ENCODE measurements at regions not wholly inside any gene's neighbourhood (a gene's known extent, or its start where the extent isn't known, plus 50 kb on each side); places are given as distances from the start of the nearest gene placed in this dataset.
"Not testable (repeated sequence)": the region's sequence is repeated elsewhere in the genome, so short reads cannot be mapped to it uniquely, and the experiment has no call there.

DNA sequence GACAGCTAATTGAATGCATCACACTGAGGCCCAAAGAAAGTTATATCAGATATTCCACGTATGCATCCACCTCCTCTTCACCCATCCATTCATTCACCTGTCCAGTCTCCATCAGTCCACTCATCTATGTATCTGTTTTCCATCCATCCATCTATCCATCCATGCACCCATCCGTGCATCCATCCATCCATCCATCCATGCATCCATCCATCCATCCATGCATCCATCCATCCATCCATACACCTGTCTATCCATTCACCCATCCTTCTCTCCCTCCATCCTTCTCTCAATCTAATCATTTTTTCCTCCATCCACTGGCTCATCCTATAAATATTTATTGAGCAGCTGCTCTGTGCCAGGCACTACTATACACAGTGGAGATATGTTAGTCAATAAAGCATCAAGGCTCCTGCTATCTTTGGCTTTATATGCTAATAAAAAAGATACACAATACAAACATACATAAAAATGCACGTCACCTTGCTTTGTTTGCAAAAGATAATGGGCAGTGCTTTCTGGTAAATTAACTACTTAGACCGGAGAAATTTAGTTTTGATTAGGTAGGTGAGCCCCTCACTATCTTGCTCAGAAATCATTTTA, 442.0 kb upstream of the KLF6 start:
- H3K27me3 ChIP-seq (ENCODE audit: insufficient read depth, low read length) = no peaks in the 10 kb centered on the region
- H3K4me3 ChIP-seq (ENCODE audit: low read length) = no peak overlapping the region
- H3K9me3 ChIP-seq (ENCODE audit: low read depth, low read length) = no peaks in the 10 kb centered on the region
- H3K4me1 ChIP-seq (ENCODE audit: insufficient read depth, low read length) = no peaks in the 10 kb centered on the region

DNA sequence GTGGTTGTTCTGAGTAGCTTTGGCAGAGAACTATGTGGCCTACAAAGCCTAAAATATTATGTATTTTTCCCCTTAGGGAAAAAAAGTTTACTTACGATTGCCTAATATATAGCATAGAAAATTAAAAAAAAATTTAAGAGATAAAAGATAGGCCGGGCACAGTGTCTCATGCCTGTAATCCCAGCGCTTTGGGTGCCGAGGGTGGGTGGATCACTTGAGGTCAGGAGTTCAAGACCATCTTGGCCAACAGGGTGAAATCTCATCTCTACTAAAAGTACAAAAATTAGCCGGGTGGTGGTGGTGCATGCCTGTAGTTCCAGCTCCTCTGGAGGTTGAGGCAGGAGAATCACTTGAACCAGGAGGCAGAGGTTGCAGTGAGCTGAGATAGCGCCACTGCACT, 439.2 kb upstream of the KLF6 start:
- H3K4me3 ChIP-seq (ENCODE audit: low read length) = no peak overlapping the region
- no peaks in the 10 kb centered on the region for H3K27me3 ChIP-seq (ENCODE audit: insufficient read depth, low read length)
- no peaks in the 10 kb centered on the region for H3K4me1 ChIP-seq (ENCODE audit: insufficient read depth, low read length)
- H3K9me3 ChIP-seq (ENCODE audit: low read depth, low read length) = no peaks in the 10 kb centered on the region

DNA sequence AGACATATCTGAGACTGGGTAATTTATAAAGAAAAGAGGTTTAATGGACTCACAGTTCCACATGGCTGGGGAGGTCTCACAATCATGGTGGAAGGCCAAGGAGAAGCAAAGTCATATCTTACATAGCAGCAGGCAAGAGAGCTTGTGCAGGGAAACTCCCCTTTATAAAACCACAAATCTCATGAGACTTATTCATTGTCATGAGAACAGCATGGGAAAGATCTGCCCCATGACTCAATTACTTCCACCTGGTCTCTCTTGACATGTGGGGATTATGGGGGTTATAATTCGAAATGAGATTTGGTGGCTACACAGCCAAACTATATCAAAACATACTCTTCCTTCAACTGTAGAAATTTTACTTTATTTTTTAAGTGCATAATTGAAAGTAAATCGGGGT, 436.3 kb upstream of the KLF6 start:
- not testable (repeated sequence) for H3K27me3 ChIP-seq (ENCODE audit: insufficient read depth, low read length); H3K9me3 ChIP-seq (ENCODE audit: low read depth, low read length); H3K4me3 ChIP-seq (ENCODE audit: low read length); H3K4me1 ChIP-seq (ENCODE audit: insufficient read depth, low read length)

GRCh38 chr10:4219901-4220300, 434.9 kb upstream of the KLF6 start:
- Histone ChIP-seq H3K4me3 (ENCODE audit: low read length) (no peak overlapping the region), H3K4me1 (ENCODE audit: insufficient read depth, low read length) (no peaks in the 10 kb centered on the region), H3K27me3 (ENCODE audit: insufficient read depth, low read length) (no peaks in the 10 kb centered on the region), H3K9me3 (ENCODE audit: low read depth, low read length) (no peaks in the 10 kb centered on the region)

GRCh38 chr10:4217653-4218052, 432.6 kb upstream of the KLF6 start:
- Histone ChIP-seq H3K4me1 (ENCODE audit: insufficient read depth, low read length) (no peaks in the 10 kb centered on the region), H3K27me3 (ENCODE audit: insufficient read depth, low read length) (no peaks in the 10 kb centered on the region), H3K4me3 (ENCODE audit: low read length) (no peak overlapping the region), H3K9me3 (ENCODE audit: low read depth, low read length) (no peaks in the 10 kb centered on the region)

DNA sequence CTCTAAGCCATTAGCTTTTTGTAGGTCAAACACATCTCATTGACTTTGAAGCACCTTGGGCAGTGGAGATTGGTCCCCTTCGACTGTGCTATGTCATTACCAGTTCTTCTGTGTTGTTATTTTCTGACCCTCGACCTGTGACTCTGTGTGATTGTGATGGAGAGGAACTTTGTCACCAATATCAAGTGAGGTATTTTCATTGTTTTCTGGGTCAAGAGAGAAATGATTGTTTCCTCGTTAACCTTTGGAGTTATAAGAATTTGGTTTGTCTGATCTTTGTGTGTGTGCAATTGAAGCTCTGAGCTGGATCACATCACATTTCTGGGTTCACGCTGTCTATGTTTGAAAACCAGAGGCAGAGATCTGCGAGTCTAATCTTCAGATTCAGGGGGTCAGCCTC, 432.2 kb upstream of the KLF6 start:
- Histone ChIP-seq H3K27me3 (ENCODE audit: insufficient read depth, low read length) (no peaks in the 10 kb centered on the region), H3K4me1 (ENCODE audit: insufficient read depth, low read length) (no peaks in the 10 kb centered on the region), H3K9me3 (ENCODE audit: low read depth, low read length) (no peaks in the 10 kb centered on the region), H3K4me3 (ENCODE audit: low read length) (no peak overlapping the region)

DNA sequence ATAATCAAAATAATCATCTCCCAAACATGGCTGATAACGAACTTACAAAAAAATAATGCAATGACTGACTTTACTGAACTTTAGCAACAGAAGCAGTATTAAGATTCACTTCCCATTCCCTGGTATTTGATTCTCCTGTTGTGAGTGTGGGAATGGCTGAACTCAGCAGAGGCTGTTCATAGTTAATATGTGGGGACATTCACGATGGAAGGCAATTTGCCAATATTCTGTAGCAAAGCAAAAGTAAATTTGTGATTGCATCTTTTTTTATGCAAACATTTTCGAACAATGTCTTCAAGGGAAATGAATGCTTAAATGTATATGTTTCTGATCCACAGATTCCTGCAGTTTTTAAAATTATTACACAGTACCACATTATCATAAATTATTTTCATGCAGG, 431.7 kb upstream of the KLF6 start:
- Histone ChIP-seq H3K4me1 (ENCODE audit: insufficient read depth, low read length) (no peaks in the 10 kb centered on the region), H3K4me3 (ENCODE audit: low read length) (no peak overlapping the region), H3K27me3 (ENCODE audit: insufficient read depth, low read length) (no peaks in the 10 kb centered on the region), H3K9me3 (ENCODE audit: low read depth, low read length) (no peaks in the 10 kb centered on the region)

DNA sequence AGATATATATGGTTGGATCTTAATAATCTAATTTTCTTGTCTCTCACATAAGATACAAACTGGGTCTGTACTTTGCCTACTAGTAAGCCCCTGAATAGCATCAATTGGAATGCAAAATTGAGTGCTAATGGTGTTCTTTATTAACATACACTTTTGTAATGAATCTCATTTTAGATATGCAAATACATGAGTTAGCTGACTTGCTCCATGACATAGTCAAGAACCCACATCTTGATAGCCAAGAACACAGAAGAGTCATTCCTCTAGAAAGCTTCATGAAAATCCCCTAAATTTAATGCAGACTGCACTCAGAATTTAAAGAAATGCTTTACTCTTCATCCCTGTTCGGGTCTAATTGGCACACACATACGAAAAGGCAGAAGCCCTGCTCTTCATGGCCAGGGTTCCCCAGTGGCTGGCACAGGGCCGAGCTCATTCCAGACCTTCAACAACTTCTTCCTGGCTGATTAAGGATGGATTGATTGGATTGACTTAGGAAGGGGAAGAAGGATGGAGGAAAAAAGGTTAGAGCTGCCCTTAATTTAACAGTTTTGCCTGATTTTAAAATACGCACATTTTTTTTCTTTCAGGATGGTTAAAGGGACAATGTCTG, 431.1 kb upstream of the KLF6 start:
- no peaks in the 10 kb centered on the region for H3K4me1 ChIP-seq (ENCODE audit: insufficient read depth, low read length)

GRCh38 chr10:4215485-4215884, 430.5 kb upstream of the KLF6 start:
- Histone ChIP-seq H3K4me3 (ENCODE audit: low read length) (no peak overlapping the region), H3K4me1 (ENCODE audit: insufficient read depth, low read length) (no peaks in the 10 kb centered on the region), H3K27me3 (ENCODE audit: insufficient read depth, low read length) (no peaks in the 10 kb centered on the region), H3K9me3 (ENCODE audit: low read depth, low read length) (no peaks in the 10 kb centered on the region)

More for the DNA sequence above, 431.1 kb upstream of the KLF6 start:
- Histone ChIP-seq H3K9me3 (ENCODE audit: low read depth, low read length) (no peaks in the 10 kb centered on the region), H3K27me3 (ENCODE audit: insufficient read depth, low read length) (no peaks in the 10 kb centered on the region), H3K4me3 (ENCODE audit: low read length) (no peak overlapping the region)

DNA sequence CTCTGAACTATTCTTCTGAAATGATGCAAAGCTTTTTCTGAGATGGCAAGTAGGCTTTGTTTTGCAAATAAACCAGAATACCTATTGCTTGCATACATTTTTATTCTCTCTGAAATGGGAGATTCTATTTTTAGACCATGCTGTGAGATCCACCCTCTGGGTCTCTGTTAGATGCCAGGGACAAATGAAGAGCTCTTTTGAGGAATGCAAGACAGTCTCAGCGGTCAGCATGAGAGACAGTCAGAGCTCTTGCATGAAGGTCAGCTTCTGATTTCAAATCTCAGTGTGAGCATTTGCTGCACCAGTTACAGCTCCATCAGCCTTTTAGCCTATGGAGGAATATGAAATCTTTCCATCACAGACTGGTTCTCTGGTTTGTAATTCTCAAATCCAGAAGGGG, 429.9 kb upstream of the KLF6 start:
- no peaks in the 10 kb centered on the region for H3K9me3 ChIP-seq (ENCODE audit: low read depth, low read length)
- no peak overlapping the region for H3K4me3 ChIP-seq (ENCODE audit: low read length)
- H3K4me1 ChIP-seq (ENCODE audit: insufficient read depth, low read length) = no peaks in the 10 kb centered on the region
- no peaks in the 10 kb centered on the region for H3K27me3 ChIP-seq (ENCODE audit: insufficient read depth, low read length)

- no peaks in the 10 kb centered on the region for H3K27me3 ChIP-seq (ENCODE audit: insufficient read depth, low read length)
- H3K4me3 ChIP-seq (ENCODE audit: low read length) = no peak overlapping the region
- H3K4me1 ChIP-seq (ENCODE audit: insufficient read depth, low read length) = no peaks in the 10 kb centered on the region
- H3K9me3 ChIP-seq (ENCODE audit: low read depth, low read length) = no peaks in the 10 kb centered on the region
These were observed 428.4 kb upstream of the KLF6 start for GRCh38 chr10:4213441-4213840.

GRCh38 chr10:4212111-4212630, 427.2 kb upstream of the KLF6 start:
- Histone ChIP-seq H3K4me3 (ENCODE audit: low read length) (no peak overlapping the region), H3K9me3 (ENCODE audit: low read depth, low read length) (no peaks in the 10 kb centered on the region), H3K27me3 (ENCODE audit: insufficient read depth, low read length) (no peaks in the 10 kb centered on the region), H3K4me1 (ENCODE audit: insufficient read depth, low read length) (no peaks in the 10 kb centered on the region)

DNA sequence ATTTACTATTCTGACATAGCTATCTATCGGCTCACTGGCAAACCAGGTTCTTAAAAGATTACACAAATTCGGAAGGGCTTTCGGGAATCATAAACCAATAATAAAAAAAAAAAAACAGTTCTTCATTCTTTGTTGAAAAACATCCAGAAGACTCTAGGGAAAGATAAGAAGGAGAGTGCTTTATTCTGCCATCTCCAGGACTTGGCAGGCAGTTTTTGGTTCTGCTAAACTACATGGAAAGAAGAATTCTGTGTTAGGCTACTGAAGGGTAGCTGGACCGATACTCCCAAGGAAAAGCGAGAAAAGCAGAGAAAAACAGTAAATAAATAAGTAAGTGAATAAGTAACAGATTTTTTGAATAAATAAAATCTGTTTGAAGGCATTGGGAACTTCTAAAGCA, 423.5 kb upstream of the KLF6 start:
- Histone ChIP-seq H3K9me3 (ENCODE audit: low read depth, low read length) (no peaks in the 10 kb centered on the region), H3K4me3 (ENCODE audit: low read length) (no peak overlapping the region), H3K4me1 (ENCODE audit: insufficient read depth, low read length) (no peaks in the 10 kb centered on the region), H3K27me3 (ENCODE audit: insufficient read depth, low read length) (no peaks in the 10 kb centered on the region)

DNA sequence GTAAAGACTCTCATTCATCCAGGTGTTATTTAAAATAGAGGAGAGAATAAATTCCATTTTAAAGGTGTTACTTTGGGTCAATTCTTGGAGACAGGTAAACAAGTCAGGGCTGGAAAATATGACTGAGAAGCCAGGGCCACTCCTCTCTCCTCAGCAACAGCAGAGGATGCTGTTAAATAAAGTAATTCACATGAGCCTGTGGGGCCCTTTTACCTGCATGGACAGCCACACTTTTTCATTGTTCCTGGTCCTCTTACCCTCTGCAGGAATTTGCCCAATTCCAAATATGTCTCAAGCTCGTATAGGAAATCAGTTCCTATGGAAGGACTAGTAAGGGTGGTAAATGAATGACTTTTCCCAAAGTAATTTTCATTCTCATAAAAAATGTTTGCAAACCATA, 420.1 kb upstream of the KLF6 start:
- Histone ChIP-seq H3K9me3 (ENCODE audit: low read depth, low read length) (no peaks in the 10 kb centered on the region), H3K4me3 (ENCODE audit: low read length) (no peak overlapping the region), H3K4me1 (ENCODE audit: insufficient read depth, low read length) (no peaks in the 10 kb centered on the region), H3K27me3 (ENCODE audit: insufficient read depth, low read length) (no peaks in the 10 kb centered on the region)

DNA sequence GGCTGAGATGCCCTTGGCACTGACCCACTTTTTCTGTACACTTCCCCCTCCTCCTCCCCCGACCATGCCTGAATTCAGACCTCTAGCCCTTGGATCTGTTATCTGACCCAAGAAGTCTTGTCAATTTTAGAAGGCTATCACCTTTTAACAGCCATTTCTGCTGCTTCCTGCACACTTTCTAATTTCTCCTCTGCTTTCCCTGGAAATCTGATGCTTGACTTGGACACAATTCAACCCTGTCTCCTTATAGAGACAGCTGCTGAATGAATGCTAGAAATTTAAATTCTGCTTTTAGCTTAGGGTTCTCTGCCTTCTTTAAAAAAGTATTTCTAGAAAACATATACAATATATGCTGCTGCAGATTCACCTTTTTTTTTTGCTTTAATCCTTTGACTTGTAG, 417.9 kb upstream of the KLF6 start:
- no peaks in the 10 kb centered on the region for H3K9me3 ChIP-seq (ENCODE audit: low read depth, low read length)
- no peaks in the 10 kb centered on the region for H3K4me1 ChIP-seq (ENCODE audit: insufficient read depth, low read length)
- no peaks in the 10 kb centered on the region for H3K27me3 ChIP-seq (ENCODE audit: insufficient read depth, low read length)
- H3K4me3 ChIP-seq (ENCODE audit: low read length) = no peak overlapping the region

Measured in mononuclear cell (primary cell).